Neural cell (in vitro differentiated cells): ENCODE measurements at regions not wholly inside any gene's neighbourhood (a gene's known extent, or its start where the extent isn't known, plus 50 kb on each side); places are given as distances from the start of the nearest gene placed in this dataset.

Source experiments
- H2AFZ ChIP-seq: fragments of 200-600, 300-800 bp; sonication (generic), shearing (Covaris generic); 2 replicates; pipeline ENCODE4 v1.6.0; 2014; ENCODE audit warnings: low read depth, mild to moderate bottlenecking, antibody characterized with exemption, low read length, moderate library complexity
- H3F3A ChIP-seq: fragments of 200-600 bp; shearing (Covaris generic); 2 replicates; pipeline ENCODE4 v1.6.1; 2016; ENCODE audit warnings: mild to moderate bottlenecking, moderate library complexity, mixed read lengths, antibody characterized with exemption, low read length; ENCODE audit not compliant: insufficient read depth, poor library complexity, severe bottlenecking
- H3K27ac ChIP-seq: fragments of 200-600, 300-800 bp; sonication (generic), shearing (Covaris generic); 2 replicates; pipeline ENCODE4 v1.5.1; 2014; ENCODE audit warnings: mild to moderate bottlenecking, low read length, moderate library complexity
- H3K27me3 ChIP-seq: fragments of 300-800, 200-600 bp; sonication (generic), shearing (Covaris generic); 2 replicates; pipeline ENCODE4 v1.6.0; 2014; ENCODE audit warnings: mild to moderate bottlenecking, low read depth, low read length, moderate library complexity; ENCODE audit not compliant: insufficient read depth
- H3K36me3 ChIP-seq: fragments of 300-800, 200-600 bp; sonication (generic), shearing (Covaris generic); 2 replicates; pipeline ENCODE4 v1.5.1; 2014; ENCODE audit warnings: mild to moderate bottlenecking, antibody characterized with exemption, low read length, moderate library complexity; ENCODE audit not compliant: insufficient read depth
- H3K4me2 ChIP-seq: fragments of 300-800, 200-600 bp; sonication (generic), shearing (Covaris generic); 2 replicates; pipeline ENCODE4 v1.6.0; 2014; ENCODE audit warnings: mild to moderate bottlenecking, low read length
- H3K4me3 ChIP-seq: fragments of 300-800, 200-600 bp; sonication (generic), shearing (Covaris generic); 2 replicates; pipeline ENCODE4 v1.5.1; 2014; ENCODE audit warnings: mild to moderate bottlenecking, low read length, moderate library complexity
- H3K79me2 ChIP-seq: fragments of 200-600 bp; shearing (Covaris generic); replicated peaks from 2 replicates; pipeline ENCODE4 v1.6.0; 2014; ENCODE audit warnings: mild to moderate bottlenecking, low read length, moderate library complexity; ENCODE audit not compliant: insufficient read depth
- H3K9ac ChIP-seq: fragments of 300-800, 200-600 bp; sonication (generic), shearing (Covaris generic); 2 replicates; pipeline ENCODE4 v1.6.1; 2016; ENCODE audit warnings: mild to moderate bottlenecking, low read length, mixed read lengths
- H3K9me2 ChIP-seq: fragments of 200-600 bp; shearing (Covaris generic); 2 replicates; pipeline ENCODE4 v1.6.1; 2016; ENCODE audit warnings: mild to moderate bottlenecking, low read length, mixed read lengths; ENCODE audit not compliant: insufficient read depth
- H3K9me3 ChIP-seq: fragments of 200-600, 300-800 bp; sonication (generic), shearing (Covaris generic); 2 replicates; pipeline ENCODE4 v1.6.1; 2016; ENCODE audit warnings: mild to moderate bottlenecking, mixed run types, low read length, moderate library complexity, mixed read lengths
- H4K20me1 ChIP-seq: fragments of 200-600 bp; shearing (Covaris generic); 2 replicates; pipeline ENCODE4 v1.6.1; 2016; ENCODE audit warnings: mild to moderate bottlenecking, mixed run types; ENCODE audit not compliant: insufficient read depth
- EP300 ChIP-seq: fragments of 450-650 bp; conservative IDR thresholded peaks from 2 replicates; pipeline ENCODE4 v1.6.1; 2014; ENCODE audit warnings: antibody characterized with exemption, mild to moderate bottlenecking, moderate library complexity; ENCODE audit not compliant: poor library complexity, severe bottlenecking
- EZH2 ChIP-seq: fragments of 200-600, 300-800 bp; shearing (Covaris generic), sonication (generic); IDR thresholded peaks from 2 replicates; pipeline ENCODE4 v1.6.1; 2014; ENCODE audit warnings: antibody characterized with exemption, low read length, borderline replicate concordance, mild to moderate bottlenecking; ENCODE audit not compliant: insufficient read depth, poor library complexity, severe bottlenecking
- MXI1 ChIP-seq: fragments of 450-650 bp; conservative IDR thresholded peaks from 2 replicates; pipeline ENCODE4 v1.6.1; 2014; ENCODE audit warnings: antibody characterized with exemption, mild to moderate bottlenecking; ENCODE audit not compliant: poor library complexity, severe bottlenecking
- POLR2AphosphoS5 ChIP-seq: IDR thresholded peaks from 2 replicates; pipeline ENCODE4 v1.6.1; 2012
- RAD21 ChIP-seq: fragments of 450-650 bp; conservative IDR thresholded peaks from 2 replicates; pipeline ENCODE4 v1.6.1; 2014; ENCODE audit warnings: antibody characterized with exemption, mild to moderate bottlenecking, moderate library complexity
- SMC3 ChIP-seq: fragments of 450-650 bp; conservative IDR thresholded peaks from 2 replicates; pipeline ENCODE4 v1.6.1; 2014; ENCODE audit warnings: antibody characterized with exemption, mild to moderate bottlenecking, moderate library complexity; ENCODE audit not compliant: poor library complexity
- TAF1 ChIP-seq: IDR thresholded peaks from 2 replicates; pipeline ENCODE4 v1.6.1; 2012; ENCODE audit warnings: low read depth
- TF ChIP-seq, protein P1 (sequence below): fragments of 450-650 bp; IDR thresholded peaks from 2 replicates; pipeline ENCODE4 v1.5.1; 2014; ENCODE audit warnings: antibody characterized with exemption, mild to moderate bottlenecking, moderate library complexity; ENCODE audit not compliant: poor library complexity, severe bottlenecking
- TF ChIP-seq, protein P2 (sequence below): IDR thresholded peaks from 2 replicates; pipeline ENCODE4 v1.6.1; 2012; ENCODE audit warnings: borderline replicate concordance

DNA sequence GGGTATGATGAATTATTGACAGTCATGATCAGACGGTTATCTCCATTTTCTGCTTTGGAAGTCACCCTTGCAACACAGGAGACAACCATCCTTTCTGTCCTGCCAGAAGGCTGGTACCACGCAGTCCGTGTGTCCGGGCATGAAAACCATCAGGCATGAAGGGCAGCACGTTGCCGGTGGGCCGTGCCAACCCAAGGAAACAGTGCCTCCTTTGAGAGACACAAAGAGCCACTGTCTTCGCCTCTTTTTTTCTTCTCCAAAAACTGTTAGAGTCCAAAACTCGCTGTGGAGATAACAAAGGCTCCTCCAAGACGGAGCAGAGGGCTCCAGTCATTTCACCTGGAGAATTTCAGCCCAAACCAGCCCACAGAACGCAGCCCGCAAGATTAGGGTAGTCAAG lies 60.4 kb upstream of the ARHGAP21 start:
- no peak for TF ChIP-seq RAD21
- no peak for TF ChIP-seq POLR2AphosphoS5
- TF ChIP-seq, protein P1, sequence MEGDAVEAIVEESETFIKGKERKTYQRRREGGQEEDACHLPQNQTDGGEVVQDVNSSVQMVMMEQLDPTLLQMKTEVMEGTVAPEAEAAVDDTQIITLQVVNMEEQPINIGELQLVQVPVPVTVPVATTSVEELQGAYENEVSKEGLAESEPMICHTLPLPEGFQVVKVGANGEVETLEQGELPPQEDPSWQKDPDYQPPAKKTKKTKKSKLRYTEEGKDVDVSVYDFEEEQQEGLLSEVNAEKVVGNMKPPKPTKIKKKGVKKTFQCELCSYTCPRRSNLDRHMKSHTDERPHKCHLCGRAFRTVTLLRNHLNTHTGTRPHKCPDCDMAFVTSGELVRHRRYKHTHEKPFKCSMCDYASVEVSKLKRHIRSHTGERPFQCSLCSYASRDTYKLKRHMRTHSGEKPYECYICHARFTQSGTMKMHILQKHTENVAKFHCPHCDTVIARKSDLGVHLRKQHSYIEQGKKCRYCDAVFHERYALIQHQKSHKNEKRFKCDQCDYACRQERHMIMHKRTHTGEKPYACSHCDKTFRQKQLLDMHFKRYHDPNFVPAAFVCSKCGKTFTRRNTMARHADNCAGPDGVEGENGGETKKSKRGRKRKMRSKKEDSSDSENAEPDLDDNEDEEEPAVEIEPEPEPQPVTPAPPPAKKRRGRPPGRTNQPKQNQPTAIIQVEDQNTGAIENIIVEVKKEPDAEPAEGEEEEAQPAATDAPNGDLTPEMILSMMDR, result no peak
- no peak for TF ChIP-seq EZH2
- TF ChIP-seq TAF1, result no peak
- no peak overlapping the region for H3K27ac ChIP-seq
- no peak overlapping the region for H3K4me2 ChIP-seq

DNA sequence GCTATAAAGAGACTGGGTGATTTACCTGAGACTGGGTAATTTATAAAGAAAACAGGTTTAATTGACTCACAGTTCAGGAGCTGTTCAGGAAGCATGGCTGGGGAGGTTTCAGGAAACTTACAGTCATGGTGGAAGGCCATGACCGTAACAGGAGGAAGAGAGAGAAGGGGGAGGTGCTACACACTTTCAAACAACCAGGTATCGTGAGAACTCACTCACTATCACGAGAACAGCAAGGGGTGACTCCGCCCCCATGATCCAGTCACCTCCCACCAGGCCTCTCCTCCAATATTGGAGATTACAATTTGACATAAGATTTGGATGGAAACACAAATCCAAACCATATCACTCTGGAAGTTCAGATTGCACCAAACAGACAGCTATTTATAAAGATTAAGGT lies 59.8 kb upstream of the ARHGAP21 start:
- no peak overlapping the region for H3K9ac ChIP-seq

More for the DNA sequence above, 60.4 kb upstream of the ARHGAP21 start:
- Histone ChIP-seq H3K9me3 (no peaks in the 10 kb centered on the region), H3K4me3 (no peak overlapping the region), H3K9ac (no peak overlapping the region), H3K36me3 (no peaks in the 10 kb centered on the region), H3K9me2 (no peaks in the 10 kb centered on the region), H3K27me3 (no peaks in the 10 kb centered on the region), H3F3A (no peaks in the 10 kb centered on the region), H2AFZ (no peak overlapping the region), H3K79me2 (no peaks in the 10 kb centered on the region), H4K20me1 (no peaks in the 10 kb centered on the region)

More for the DNA sequence above, 59.8 kb upstream of the ARHGAP21 start:
- no peak overlapping the region for H2AFZ ChIP-seq
- TF ChIP-seq POLR2AphosphoS5 (no peak), SMC3 (no peak), TAF1 (no peak), RAD21 (no peak), EP300 (no peak), MXI1 (no peak), EZH2 (no peak)
- TF ChIP-seq, protein P2, sequence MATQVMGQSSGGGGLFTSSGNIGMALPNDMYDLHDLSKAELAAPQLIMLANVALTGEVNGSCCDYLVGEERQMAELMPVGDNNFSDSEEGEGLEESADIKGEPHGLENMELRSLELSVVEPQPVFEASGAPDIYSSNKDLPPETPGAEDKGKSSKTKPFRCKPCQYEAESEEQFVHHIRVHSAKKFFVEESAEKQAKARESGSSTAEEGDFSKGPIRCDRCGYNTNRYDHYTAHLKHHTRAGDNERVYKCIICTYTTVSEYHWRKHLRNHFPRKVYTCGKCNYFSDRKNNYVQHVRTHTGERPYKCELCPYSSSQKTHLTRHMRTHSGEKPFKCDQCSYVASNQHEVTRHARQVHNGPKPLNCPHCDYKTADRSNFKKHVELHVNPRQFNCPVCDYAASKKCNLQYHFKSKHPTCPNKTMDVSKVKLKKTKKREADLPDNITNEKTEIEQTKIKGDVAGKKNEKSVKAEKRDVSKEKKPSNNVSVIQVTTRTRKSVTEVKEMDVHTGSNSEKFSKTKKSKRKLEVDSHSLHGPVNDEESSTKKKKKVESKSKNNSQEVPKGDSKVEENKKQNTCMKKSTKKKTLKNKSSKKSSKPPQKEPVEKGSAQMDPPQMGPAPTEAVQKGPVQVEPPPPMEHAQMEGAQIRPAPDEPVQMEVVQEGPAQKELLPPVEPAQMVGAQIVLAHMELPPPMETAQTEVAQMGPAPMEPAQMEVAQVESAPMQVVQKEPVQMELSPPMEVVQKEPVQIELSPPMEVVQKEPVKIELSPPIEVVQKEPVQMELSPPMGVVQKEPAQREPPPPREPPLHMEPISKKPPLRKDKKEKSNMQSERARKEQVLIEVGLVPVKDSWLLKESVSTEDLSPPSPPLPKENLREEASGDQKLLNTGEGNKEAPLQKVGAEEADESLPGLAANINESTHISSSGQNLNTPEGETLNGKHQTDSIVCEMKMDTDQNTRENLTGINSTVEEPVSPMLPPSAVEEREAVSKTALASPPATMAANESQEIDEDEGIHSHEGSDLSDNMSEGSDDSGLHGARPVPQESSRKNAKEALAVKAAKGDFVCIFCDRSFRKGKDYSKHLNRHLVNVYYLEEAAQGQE, result no peak
- TF ChIP-seq, protein P1, result no peak
- no peak overlapping the region for H3K4me3 ChIP-seq
- H3K79me2 ChIP-seq, result no peaks in the 10 kb centered on the region
- no peaks in the 10 kb centered on the region for H3K36me3 ChIP-seq
- no peaks in the 10 kb centered on the region for H3K9me3 ChIP-seq
- no peaks in the 10 kb centered on the region for H4K20me1 ChIP-seq
- H3F3A ChIP-seq, result no peaks in the 10 kb centered on the region
- no peak overlapping the region for H3K4me2 ChIP-seq
- H3K9me2 ChIP-seq, result no peaks in the 10 kb centered on the region
- no peak overlapping the region for H3K27ac ChIP-seq
- H3K27me3 ChIP-seq, result no peaks in the 10 kb centered on the region
